ENCODE measurements at regions not wholly inside any gene's neighbourhood (a gene's known extent, or its start where the extent isn't known, plus 50 kb on each side); places are given as distances from the start of the nearest gene placed in this dataset.

DNA sequence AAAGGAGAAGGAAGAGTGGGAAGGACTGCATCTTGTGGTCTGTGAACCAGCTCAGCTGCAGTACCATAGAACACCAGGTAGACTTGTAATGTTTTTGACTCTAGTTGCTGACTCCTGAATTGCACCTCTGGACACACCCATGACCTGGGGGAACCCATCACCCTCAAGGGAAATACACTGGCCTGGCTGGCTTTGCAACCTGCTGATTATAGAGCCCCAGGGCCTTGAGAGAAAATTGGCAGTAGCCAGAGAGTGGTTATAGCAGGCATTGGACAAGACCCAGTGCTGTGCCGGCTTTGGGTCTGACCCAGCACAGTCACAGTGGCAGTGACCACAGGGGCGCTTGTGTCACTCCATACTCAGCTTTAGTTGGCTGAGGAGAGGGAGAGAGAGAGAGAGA is 902.3 kb downstream of the GRID1 start:
- H3K4me3 ChIP-seq = no peak overlapping the region
- H3K9ac ChIP-seq (ENCODE audit: insufficient read depth in 1 of 2, low read depth in 2 of 2, low read length in 2 of 2) = no peak overlapping the region
- no peaks in the 10 kb centered on the region for H3K4me1 ChIP-seq (replicated peaks in 1 of 2; ENCODE audit: control insufficient read depth in 2 of 2, insufficient read depth in 2 of 2, low read length in 2 of 2)
- DNase-seq (ENCODE audit: extremely low read depth in 1 of 4, low spot score in 3 of 4) (no peak), ATAC-seq (no peak), FAIRE-seq (no peak)
- H3K4me2 ChIP-seq (ENCODE audit: insufficient read depth, low read length) = no peak overlapping the region
- H3K27me3 ChIP-seq (ENCODE audit: control insufficient read depth in 2 of 2, insufficient read depth in 2 of 2, low read length in 2 of 2) = no peaks in the 10 kb centered on the region
- no TSS peak for BruUV-seq (replicated peaks)
- ChIA-PET POLR2A (no interaction called here), CTCF (ENCODE audit: low intra/inter-chr PET ratio) (no interaction called here)
- intact Hi-C loops (cut with micrococcal nuclease) = no loop called here
- TF ChIP-seq, protein P1, sequence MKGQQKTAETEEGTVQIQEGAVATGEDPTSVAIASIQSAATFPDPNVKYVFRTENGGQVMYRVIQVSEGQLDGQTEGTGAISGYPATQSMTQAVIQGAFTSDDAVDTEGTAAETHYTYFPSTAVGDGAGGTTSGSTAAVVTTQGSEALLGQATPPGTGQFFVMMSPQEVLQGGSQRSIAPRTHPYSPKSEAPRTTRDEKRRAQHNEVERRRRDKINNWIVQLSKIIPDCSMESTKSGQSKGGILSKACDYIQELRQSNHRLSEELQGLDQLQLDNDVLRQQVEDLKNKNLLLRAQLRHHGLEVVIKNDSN (CRISPR knock-in tag; IDR thresholded peaks at IDR 0.05) = no peak
- TF ChIP-seq, protein P2, sequence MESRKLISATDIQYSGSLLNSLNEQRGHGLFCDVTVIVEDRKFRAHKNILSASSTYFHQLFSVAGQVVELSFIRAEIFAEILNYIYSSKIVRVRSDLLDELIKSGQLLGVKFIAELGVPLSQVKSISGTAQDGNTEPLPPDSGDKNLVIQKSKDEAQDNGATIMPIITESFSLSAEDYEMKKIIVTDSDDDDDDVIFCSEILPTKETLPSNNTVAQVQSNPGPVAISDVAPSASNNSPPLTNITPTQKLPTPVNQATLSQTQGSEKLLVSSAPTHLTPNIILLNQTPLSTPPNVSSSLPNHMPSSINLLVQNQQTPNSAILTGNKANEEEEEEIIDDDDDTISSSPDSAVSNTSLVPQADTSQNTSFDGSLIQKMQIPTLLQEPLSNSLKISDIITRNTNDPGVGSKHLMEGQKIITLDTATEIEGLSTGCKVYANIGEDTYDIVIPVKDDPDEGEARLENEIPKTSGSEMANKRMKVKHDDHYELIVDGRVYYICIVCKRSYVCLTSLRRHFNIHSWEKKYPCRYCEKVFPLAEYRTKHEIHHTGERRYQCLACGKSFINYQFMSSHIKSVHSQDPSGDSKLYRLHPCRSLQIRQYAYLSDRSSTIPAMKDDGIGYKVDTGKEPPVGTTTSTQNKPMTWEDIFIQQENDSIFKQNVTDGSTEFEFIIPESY (CRISPR knock-in tag; IDR thresholded peaks at IDR 0.05) = no peak
- TF ChIP-seq SAFB2 (IDR thresholded peaks at IDR 0.05; ENCODE audit: borderline replicate concordance, low read depth, low read length, severe bottlenecking) (no peak), FOXJ2 (tag; IDR thresholded peaks at IDR 0.05) (no peak), CCNT2 (IDR thresholded peaks at IDR 0.05; ENCODE audit: borderline replicate concordance, extremely low read depth, insufficient read length, low read depth, low read length) (no peak), POLR2H (tag; IDR thresholded peaks at IDR 0.05; ENCODE audit: low read depth) (no peak), TEAD2 (tag; IDR thresholded peaks at IDR 0.05) (no peak), ZNF766 (CRISPR knock-in tag; conservative IDR thresholded peaks at IDR 0.05) (no peak), KHSRP (IDR thresholded peaks at IDR 0.05) (no peak), ESRRA (IDR thresholded peaks at IDR 0.05; ENCODE audit: borderline replicate concordance, low read depth) (no peak), GTF2A2 (tag; IDR thresholded peaks at IDR 0.05) (no peak), POLR2AphosphoS2 (IDR thresholded peaks at IDR 0.05; ENCODE audit: low read length) (no peak), ZNF507 (tag; conservative IDR thresholded peaks at IDR 0.05) (no peak), ZNF707 (CRISPR knock-in tag; conservative IDR thresholded peaks at IDR 0.05) (no peak), STAT5A (IDR thresholded peaks at IDR 0.05; ENCODE audit: borderline replicate concordance, low read length) (no peak), SP2 (IDR thresholded peaks at IDR 0.05; ENCODE audit: extremely low read depth, low read depth, low read length, poor library complexity, severe bottlenecking) (no peak), SMAD1 (IDR thresholded peaks at IDR 0.05; ENCODE audit: low read depth, low read length, partially characterized antibody) (no peak), ZNF175 (CRISPR knock-in tag; IDR thresholded peaks at IDR 0.05; ENCODE audit: low read depth) (no peak), LARP7 (IDR thresholded peaks at IDR 0.05) (no peak)
- TF ChIP-seq, protein P3, sequence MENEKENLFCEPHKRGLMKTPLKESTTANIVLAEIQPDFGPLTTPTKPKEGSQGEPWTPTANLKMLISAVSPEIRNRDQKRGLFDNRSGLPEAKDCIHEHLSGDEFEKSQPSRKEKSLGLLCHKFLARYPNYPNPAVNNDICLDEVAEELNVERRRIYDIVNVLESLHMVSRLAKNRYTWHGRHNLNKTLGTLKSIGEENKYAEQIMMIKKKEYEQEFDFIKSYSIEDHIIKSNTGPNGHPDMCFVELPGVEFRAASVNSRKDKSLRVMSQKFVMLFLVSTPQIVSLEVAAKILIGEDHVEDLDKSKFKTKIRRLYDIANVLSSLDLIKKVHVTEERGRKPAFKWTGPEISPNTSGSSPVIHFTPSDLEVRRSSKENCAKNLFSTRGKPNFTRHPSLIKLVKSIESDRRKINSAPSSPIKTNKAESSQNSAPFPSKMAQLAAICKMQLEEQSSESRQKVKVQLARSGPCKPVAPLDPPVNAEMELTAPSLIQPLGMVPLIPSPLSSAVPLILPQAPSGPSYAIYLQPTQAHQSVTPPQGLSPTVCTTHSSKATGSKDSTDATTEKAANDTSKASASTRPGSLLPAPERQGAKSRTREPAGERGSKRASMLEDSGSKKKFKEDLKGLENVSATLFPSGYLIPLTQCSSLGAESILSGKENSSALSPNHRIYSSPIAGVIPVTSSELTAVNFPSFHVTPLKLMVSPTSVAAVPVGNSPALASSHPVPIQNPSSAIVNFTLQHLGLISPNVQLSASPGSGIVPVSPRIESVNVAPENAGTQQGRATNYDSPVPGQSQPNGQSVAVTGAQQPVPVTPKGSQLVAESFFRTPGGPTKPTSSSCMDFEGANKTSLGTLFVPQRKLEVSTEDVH (IDR thresholded peaks at IDR 0.05; ENCODE audit: low read depth, partially characterized antibody) = no peak
- H4K20me1 ChIP-seq (replicated peaks; ENCODE audit: control insufficient read depth, insufficient read depth, low read length) = no peaks in the 10 kb centered on the region
- H2AFZ ChIP-seq (ENCODE audit: low read depth, low read length) = no peak overlapping the region
- H3K9me3 ChIP-seq (replicated peaks; ENCODE audit: control insufficient read depth, insufficient read depth, low read depth, low read length) = no peaks in the 10 kb centered on the region; the same call in 1 of the 2 replicates
- no peaks in the 10 kb centered on the region for H3K36me3 ChIP-seq (ENCODE audit: control insufficient read depth, insufficient read depth, low read length)
- H3K9me1 ChIP-seq (ENCODE audit: control insufficient read depth, insufficient read depth, low read length) = no peaks in the 10 kb centered on the region
- WGBS (ENCODE audit: insufficient coverage, low coverage, missing lambda C conversion rate) = 0% methylated on average over 2 of the region's 2 CpGs
- H3K27ac ChIP-seq (ENCODE audit: extremely low read depth, low read depth, low read length) = no peak overlapping the region
- H3K79me2 ChIP-seq (ENCODE audit: control insufficient read depth, insufficient read depth, low read length) = no peaks in the 10 kb centered on the region
- in situ Hi-C loops (cut with MboI) = no loop called here

Data from K562 (cell line).